Memory B cell (primary cell): ENCODE measurements at regions not wholly inside any gene's neighbourhood (a gene's known extent, or its start where the extent isn't known, plus 50 kb on each side); places are given as distances from the start of the nearest gene placed in this dataset.
"Not testable (repeated sequence)": the region's sequence is repeated elsewhere in the genome, so short reads cannot be mapped to it uniquely, and the experiment has no call there.

Source experiments
- ATAC-seq: fragments of 150-1000 bp; cut with Tn5 transposase; 2 replicates; pipeline ENCODE4 v1.10.0; 2021; ENCODE audit warnings: low read depth, mild to moderate bottlenecking, moderate library complexity
- DNase-seq, 2 donors: peaks; one replicate each; pipeline ENCODE4 v3.0.0; 2022; ENCODE audit warnings: low spot score in 2 of 2
- H3K27ac Mint-ChIP-seq: one replicate; pipeline ENCODE4 v1.8.0; 2022; ENCODE audit warnings: mild to moderate bottlenecking, moderate library complexity, mixed read lengths
- H3K27me3 Mint-ChIP-seq: one replicate; pipeline ENCODE4 v1.8.0; 2022; ENCODE audit warnings: mixed read lengths
- H3K36me3 Mint-ChIP-seq: one replicate; pipeline ENCODE4 v1.8.0; 2022; ENCODE audit warnings: mild to moderate bottlenecking, mixed read lengths
- H3K4me1 Mint-ChIP-seq: one replicate; pipeline ENCODE4 v1.8.0; 2022; ENCODE audit warnings: mixed read lengths
- H3K4me3 Mint-ChIP-seq: one replicate; pipeline ENCODE4 v1.8.0; 2022; ENCODE audit warnings: mild to moderate bottlenecking, moderate library complexity, mixed read lengths
- H3K9me3 Mint-ChIP-seq: one replicate; pipeline ENCODE4 v1.8.0; 2022; ENCODE audit warnings: mixed read lengths

DNA sequence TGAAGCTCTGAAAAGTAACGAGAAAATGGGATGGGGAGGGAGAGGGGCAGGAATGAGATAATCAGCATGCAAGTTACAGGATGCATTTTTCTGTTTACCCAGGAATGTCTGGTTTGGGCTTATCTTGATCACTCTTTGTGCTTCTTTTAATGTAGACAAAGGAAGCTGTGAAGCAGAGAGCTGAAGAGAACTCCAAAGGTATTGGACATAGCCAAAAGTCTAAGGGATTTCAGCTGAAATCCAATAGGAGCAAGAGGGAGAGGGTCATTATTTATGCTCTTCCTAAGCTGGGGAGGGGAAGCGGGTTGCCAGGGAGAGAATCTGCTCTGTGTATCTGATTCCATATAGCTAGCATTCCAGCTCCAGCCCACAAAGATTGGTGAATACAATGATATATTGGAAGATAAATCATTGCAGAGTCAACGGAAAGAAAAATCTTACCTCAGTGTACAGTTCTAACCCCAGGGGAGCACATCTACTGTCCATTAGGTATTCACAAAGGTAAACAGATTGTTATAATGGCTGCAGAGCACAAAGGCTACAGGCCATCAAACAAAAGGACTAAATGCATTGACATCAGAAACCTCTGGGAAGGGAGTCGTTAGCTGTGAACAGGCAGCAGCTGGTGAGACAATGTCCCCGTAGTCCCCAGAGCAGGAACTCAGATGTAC lies 61.0 kb upstream of the PELI2 start:
- ATAC-seq (no peak), DNase-seq (no peak)
- Mint-ChIP-seq H3K36me3 (no peaks in the 10 kb centered on the region), H3K9me3 (peaks cover 1% of the 10 kb centered on the region), H3K27ac (no peak overlapping the region), H3K4me3 (no peak overlapping the region), H3K27me3 (peaks cover 7% of the 10 kb centered on the region), H3K4me1 (no peaks in the 10 kb centered on the region)

DNA sequence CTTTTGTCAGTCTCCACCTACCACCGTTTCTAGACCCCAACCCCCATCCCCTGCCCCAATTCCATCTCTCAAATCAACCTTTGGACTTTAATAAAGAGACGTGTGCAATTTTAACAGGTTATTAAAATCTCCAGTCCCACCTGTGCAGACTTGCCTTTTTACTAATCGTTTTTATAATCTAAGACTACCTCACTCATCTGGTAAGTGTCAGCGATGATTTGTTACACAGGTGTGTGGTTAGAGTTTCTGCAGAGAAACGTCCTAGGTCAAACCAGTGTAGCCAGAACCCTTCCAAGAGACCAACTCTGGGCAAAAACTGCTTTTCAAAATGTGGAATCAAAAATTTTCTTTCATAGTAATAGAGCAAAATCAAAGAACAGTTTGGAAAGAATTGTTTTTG lies 60.4 kb upstream of the PELI2 start:
- Mint-ChIP-seq H3K36me3 (no peaks in the 10 kb centered on the region), H3K27me3 (peaks cover 7% of the 10 kb centered on the region), H3K27ac (no peak overlapping the region), H3K4me1 (no peaks in the 10 kb centered on the region), H3K4me3 (no peak overlapping the region), H3K9me3 (peaks cover 1% of the 10 kb centered on the region)
- DNase-seq (no peak), ATAC-seq (no peak)

DNA sequence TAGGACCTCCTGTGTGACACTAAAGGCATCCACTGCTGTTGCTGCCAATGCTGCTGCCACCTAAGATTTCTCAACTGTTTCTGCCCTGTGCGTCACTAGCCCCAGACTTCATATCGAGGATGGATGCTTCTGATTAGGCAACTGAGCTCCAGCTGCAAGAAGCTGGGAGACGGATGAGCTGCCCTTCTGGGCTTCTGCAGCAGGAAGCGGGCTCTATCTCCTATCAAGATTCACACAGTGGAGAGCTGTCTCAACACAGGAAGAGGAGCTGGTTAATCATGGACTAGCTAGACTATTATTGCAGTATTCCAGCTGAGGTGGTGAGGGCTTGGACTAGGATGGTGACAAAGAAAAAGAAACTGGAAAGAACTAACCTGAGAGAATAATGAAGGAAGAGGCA lies 59.2 kb upstream of the PELI2 start:
- DNase-seq (no peak), ATAC-seq (no peak)
- Mint-ChIP-seq H3K4me1 (no peaks in the 10 kb centered on the region), H3K27me3 (peaks cover 7% of the 10 kb centered on the region), H3K4me3 (no peak overlapping the region), H3K27ac (no peak overlapping the region), H3K36me3 (no peaks in the 10 kb centered on the region), H3K9me3 (peaks cover 1% of the 10 kb centered on the region)

DNA sequence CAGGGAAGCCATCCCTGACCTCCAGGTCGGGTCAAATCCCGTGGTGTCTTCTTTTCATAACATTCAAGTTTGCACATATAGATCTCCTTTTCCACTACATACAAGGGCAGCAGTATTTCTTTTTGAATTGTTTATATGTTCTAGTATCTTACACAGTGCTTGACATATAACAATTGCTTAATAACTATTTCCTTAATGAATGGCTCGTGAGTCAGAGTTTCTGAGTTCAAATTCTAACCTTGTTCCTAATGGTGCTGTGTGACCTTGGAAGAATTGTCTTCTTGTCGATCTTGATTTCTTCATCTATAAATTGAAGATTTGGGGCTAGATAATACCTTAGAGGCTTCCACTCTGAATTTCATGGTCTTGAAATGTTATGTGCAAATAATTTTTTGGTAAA lies 57.2 kb upstream of the PELI2 start:
- ATAC-seq = no peak
- Mint-ChIP-seq H3K27ac (no peak overlapping the region), H3K36me3 (no peaks in the 10 kb centered on the region), H3K9me3 (no peaks in the 10 kb centered on the region), H3K4me1 (no peaks in the 10 kb centered on the region), H3K4me3 (no peak overlapping the region), H3K27me3 (peaks cover 10% of the 10 kb centered on the region)
- no peak for DNase-seq

DNA sequence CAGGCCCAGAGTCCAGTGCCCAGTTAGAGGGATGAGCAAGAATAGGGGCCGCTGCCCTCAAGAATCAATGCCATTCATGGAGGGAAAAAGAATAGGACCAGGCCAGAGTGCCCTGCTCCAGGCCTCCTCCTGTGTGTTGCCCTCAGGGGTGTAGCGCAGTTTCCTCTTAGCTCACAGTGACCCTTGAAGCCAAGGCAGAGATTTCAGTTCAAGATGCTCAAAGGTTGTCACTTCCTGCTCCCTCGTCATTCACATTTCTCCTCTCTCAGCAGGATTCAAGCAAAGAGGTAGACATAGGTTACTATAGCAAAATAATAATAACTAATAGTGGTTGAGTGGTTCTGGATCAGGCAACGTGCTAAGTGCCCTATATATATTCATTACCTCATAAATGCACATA lies 55.1 kb upstream of the PELI2 start:
- Mint-ChIP-seq H3K36me3 (no peaks in the 10 kb centered on the region), H3K27ac (no peak overlapping the region), H3K4me3 (no peak overlapping the region), H3K9me3 (no peaks in the 10 kb centered on the region), H3K4me1 (no peaks in the 10 kb centered on the region), H3K27me3 (peaks cover 10% of the 10 kb centered on the region)
- DNase-seq (no peak), ATAC-seq (no peak)

DNA sequence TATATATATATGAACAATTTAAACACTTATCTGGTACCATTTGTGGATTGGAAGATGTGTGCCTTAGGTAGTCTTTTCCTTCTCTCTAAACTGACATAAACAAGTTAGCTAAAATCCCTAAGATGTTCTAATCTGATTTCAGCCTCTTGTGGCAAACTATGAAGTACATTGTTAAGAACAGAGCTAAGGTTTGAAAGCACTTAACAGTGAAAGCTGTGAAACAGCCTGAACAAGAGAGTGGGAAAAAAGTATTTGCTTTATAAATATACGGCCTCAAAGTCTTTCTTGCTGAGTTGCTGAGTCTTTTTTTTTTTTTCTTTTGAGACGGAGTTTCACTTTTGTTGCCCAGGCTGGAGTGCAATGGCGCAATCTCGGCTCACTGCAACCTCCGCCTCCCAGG lies 53.7 kb upstream of the PELI2 start:
- no peak for DNase-seq
- ATAC-seq = no peak
- Mint-ChIP-seq H3K9me3 (no peaks in the 10 kb centered on the region), H3K36me3 (no peaks in the 10 kb centered on the region), H3K4me1 (no peaks in the 10 kb centered on the region), H3K27ac (no peak overlapping the region), H3K4me3 (no peak overlapping the region), H3K27me3 (peaks cover 7% of the 10 kb centered on the region)

DNA sequence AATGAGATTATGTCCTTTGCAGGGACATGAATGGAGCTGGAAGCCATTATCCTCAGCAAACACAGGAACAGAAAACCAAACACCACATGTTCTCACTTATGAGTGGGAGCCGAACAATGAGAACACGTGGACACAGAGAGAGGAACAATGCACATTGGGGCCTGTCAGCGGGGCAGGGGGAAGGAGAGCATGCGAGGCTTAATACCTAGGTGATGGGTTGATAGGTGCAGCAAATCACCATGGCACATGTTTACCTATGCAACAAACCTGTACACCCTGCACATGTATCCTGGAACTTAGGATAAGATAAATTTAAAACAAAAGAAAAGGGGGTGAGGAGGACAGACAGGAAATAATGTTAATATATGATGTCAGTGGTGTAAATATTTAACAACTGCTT lies 53.0 kb upstream of the PELI2 start:
- H3K36me3 Mint-ChIP-seq, DNase-seq, H3K9me3 Mint-ChIP-seq: not testable (repeated sequence)

DNA sequence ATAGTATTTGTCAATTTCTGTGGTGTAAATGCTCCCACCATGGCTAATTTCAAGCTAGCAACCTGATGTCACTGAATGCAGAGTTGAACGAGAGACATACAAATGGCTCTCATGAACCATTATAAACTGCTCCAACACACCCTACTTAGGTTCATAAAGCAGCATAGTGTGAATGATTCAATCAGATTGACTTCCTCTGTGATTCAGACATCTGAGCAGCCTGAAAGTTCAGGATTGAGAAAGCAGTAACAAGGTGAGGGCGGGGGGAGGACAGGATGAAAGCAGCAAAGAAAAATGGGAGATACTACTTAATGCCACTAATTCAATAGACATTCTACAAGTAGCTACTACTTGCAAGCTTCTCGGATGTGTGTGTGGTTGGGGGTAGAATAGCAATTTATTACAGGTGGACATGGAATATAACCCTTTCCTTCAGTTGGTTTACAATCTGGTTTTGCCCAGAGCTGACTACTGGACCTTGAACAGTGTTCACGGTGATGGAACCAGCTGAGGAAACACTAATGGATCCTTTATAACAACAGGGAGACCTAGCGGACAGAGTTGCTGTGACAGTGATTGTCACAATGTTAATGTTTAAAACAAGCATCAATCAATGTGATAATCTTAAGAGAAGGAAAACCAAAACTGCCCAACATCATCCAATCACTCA lies 52.5 kb upstream of the PELI2 start:
- Mint-ChIP-seq H3K27me3 (peaks cover 5% of the 10 kb centered on the region), H3K9me3 (no peaks in the 10 kb centered on the region), H3K27ac (no peak overlapping the region), H3K36me3 (no peaks in the 10 kb centered on the region), H3K4me1 (no peaks in the 10 kb centered on the region), H3K4me3 (no peak overlapping the region)
- no peak for DNase-seq
- ATAC-seq = no peak

More for the DNA sequence above, 53.0 kb upstream of the PELI2 start:
- H3K4me1 Mint-ChIP-seq, H3K27ac Mint-ChIP-seq, H3K4me3 Mint-ChIP-seq, H3K27me3 Mint-ChIP-seq, ATAC-seq: not testable (repeated sequence)
